Endodermal cell (in vitro differentiated cells): ENCODE measurements at regions not wholly inside any gene's neighbourhood (a gene's known extent, or its start where the extent isn't known, plus 50 kb on each side); places are given as distances from the start of the nearest gene placed in this dataset.

Experiments used
- DNase-seq: peaks from one replicate; pipeline ENCODE4 v3.0.0-alpha.2; 2017
- H3K27ac ChIP-seq: 2 replicates; pipeline ENCODE4 v1.5.1; 2013; ENCODE audit warnings: mild to moderate bottlenecking, low read depth, low read length, moderate library complexity
- H3K27me3 ChIP-seq: 2 replicates; pipeline ENCODE4 v1.6.1; 2013; ENCODE audit warnings: mild to moderate bottlenecking, low read length, moderate library complexity; ENCODE audit not compliant: insufficient read depth, control insufficient read depth, poor library complexity, severe bottlenecking
- H3K36me3 ChIP-seq: 2 replicates; pipeline ENCODE4 v1.7.0; 2013; ENCODE audit warnings: mild to moderate bottlenecking, low read length, moderate library complexity; ENCODE audit not compliant: control insufficient read depth, insufficient read depth
- H3K4me1 ChIP-seq: one replicate; pipeline ENCODE4 v1.7.0; 2013; ENCODE audit warnings: low read length; ENCODE audit not compliant: control insufficient read depth, insufficient read depth
- H3K4me3 ChIP-seq: 2 replicates; pipeline ENCODE4 v1.5.1; 2013; ENCODE audit warnings: mild to moderate bottlenecking, low read length, moderate library complexity
- H3K9ac ChIP-seq: 2 replicates; pipeline ENCODE4 v1.6.1; 2013; ENCODE audit warnings: mild to moderate bottlenecking, low read length, moderate library complexity; ENCODE audit not compliant: poor library complexity, severe bottlenecking; ENCODE audit errors: extremely low read depth
- H3K9me3 ChIP-seq: 2 replicates; pipeline ENCODE4 v1.6.1; 2013; ENCODE audit warnings: mild to moderate bottlenecking, low read length, moderate library complexity; ENCODE audit not compliant: control insufficient read depth
- H3K27ac Mint-ChIP-seq: 2 replicates; pipeline ENCODE4 v1.8.0; 2020; ENCODE audit warnings: mixed read lengths
- H3K27me3 Mint-ChIP-seq: 2 replicates; pipeline ENCODE4 v1.8.0; 2021; ENCODE audit warnings: mild to moderate bottlenecking, mixed read lengths; ENCODE audit not compliant: insufficient read depth
- H3K36me3 Mint-ChIP-seq: 2 replicates; pipeline ENCODE4 v1.8.0; 2020; ENCODE audit warnings: low read depth, mixed read lengths
- H3K4me1 Mint-ChIP-seq: 2 replicates; pipeline ENCODE4 v1.8.0; 2020; ENCODE audit warnings: mixed read lengths
- H3K4me3 Mint-ChIP-seq: 2 replicates; pipeline ENCODE4 v1.8.0; 2020; ENCODE audit warnings: mild to moderate bottlenecking, moderate library complexity, mixed read lengths
- H3K9me3 Mint-ChIP-seq: 2 replicates; pipeline ENCODE4 v1.8.0; 2020; ENCODE audit warnings: mild to moderate bottlenecking, mixed read lengths
- CTCF ChIP-seq: fragments of 200-600 bp; sonication (generic); conservative IDR thresholded peaks from 2 replicates; pipeline ENCODE4 v1.5.0; 2021; ENCODE audit warnings: antibody characterized with exemption, mild to moderate bottlenecking
- WGBS, 2 experiments: methylation state at CpG; one replicate each; pipeline versions ENCODE4 v1.1.5 to v1.1.7; 2013; ENCODE audit warnings: missing lambda C conversion rate in 2 of 2, mixed read lengths in 1 of 2; ENCODE audit not compliant: insufficient coverage in 1 of 2, insufficient read length in 1 of 2; 5-methylcytosine and 5-hydroxymethylcytosine counted together

DNA sequence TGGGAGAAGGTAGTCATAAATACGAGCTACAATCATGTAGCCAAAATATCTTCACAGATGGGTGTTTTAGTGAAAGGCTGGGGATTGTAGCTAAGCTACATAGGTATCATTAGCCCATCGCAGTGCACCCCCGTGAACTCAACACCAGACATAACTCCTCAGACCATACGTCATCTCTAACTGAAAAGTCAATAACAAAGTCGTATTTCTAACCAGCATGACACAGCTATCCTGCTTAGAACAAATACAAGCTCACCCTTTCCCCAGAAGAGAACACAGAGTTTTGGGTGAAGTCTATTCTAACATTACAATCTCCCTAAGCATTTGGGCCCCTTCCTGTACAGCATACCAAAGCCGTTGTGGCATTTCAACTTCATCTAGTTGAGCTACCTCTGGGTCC, 636.6 kb upstream of the DPP6 start:
- Histone ChIP-seq H3K9ac (no peak overlapping the region), H3K27me3 (no peaks in the 10 kb centered on the region), H3K9me3 (peaks cover 66% of the 10 kb centered on the region), H3K36me3 (no peaks in the 10 kb centered on the region), H3K27ac (no peak overlapping the region), H3K4me3 (peak overlapping the region; percentile 38), H3K4me1 (no peaks in the 10 kb centered on the region)
- no peaks in the 10 kb centered on the region for H3K4me1 Mint-ChIP-seq
- peaks cover 100% of the 10 kb centered on the region for H3K9me3 Mint-ChIP-seq
- no peak for TF ChIP-seq CTCF
- H3K27me3 Mint-ChIP-seq = no peaks in the 10 kb centered on the region
- H3K27ac Mint-ChIP-seq = no peak overlapping the region
- H3K36me3 Mint-ChIP-seq = peaks cover 2% of the 10 kb centered on the region
- no peak overlapping the region for H3K4me3 Mint-ChIP-seq
- DNase-seq = no peak
- WGBS, 2 experiments = 74 to 79% methylated on average over 4 to 6 of the region's 6 CpGs

- H3K4me1 Mint-ChIP-seq = no peaks in the 10 kb centered on the region
- 61 to 76% methylated on average over 6 to 9 of the region's 9 CpGs for WGBS, 2 experiments
- Histone ChIP-seq H3K9ac (no peak overlapping the region), H3K27ac (no peak overlapping the region), H3K27me3 (no peaks in the 10 kb centered on the region), H3K4me3 (no peak overlapping the region), H3K4me1 (no peaks in the 10 kb centered on the region), H3K36me3 (no peaks in the 10 kb centered on the region), H3K9me3 (peaks cover 86% of the 10 kb centered on the region)
- no peak for DNase-seq
- no peaks in the 10 kb centered on the region for H3K27me3 Mint-ChIP-seq
- no peak overlapping the region for H3K27ac Mint-ChIP-seq
- no peaks in the 10 kb centered on the region for H3K36me3 Mint-ChIP-seq
- H3K4me3 Mint-ChIP-seq = no peak overlapping the region
- TF ChIP-seq CTCF = no peak
- peaks cover 96% of the 10 kb centered on the region for H3K9me3 Mint-ChIP-seq
Measured at GRCh38 chr7:153422291-153423209, 629.6 kb upstream of the DPP6 start.

DNA sequence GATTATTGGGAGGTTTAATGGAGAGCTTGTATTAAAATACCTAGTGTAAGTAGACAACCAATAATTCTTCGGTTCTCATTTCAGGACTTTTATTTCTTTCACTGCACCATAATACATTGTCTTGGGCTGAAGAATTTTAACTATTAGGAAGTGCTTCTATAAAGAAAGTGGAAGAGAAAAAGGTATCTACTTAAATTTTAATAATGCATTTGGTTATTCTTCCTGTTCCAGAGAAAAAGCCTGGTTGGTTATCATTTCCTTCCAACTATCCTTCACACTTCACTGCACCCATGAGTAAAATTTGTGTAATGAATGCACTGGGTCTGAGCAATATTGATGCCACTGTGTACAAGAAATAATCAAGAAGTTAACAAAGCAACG, 629.0 kb upstream of the DPP6 start:
- H3K9me3 ChIP-seq = peaks cover 86% of the 10 kb centered on the region
- Mint-ChIP-seq H3K27ac (no peak overlapping the region), H3K4me3 (no peak overlapping the region), H3K36me3 (no peaks in the 10 kb centered on the region), H3K9me3 (peaks cover 96% of the 10 kb centered on the region), H3K4me1 (no peaks in the 10 kb centered on the region), H3K27me3 (no peaks in the 10 kb centered on the region)
- no peak overlapping the region for H3K27ac ChIP-seq
- H3K9ac ChIP-seq = no peak overlapping the region
- no peak overlapping the region for H3K4me3 ChIP-seq
- no peaks in the 10 kb centered on the region for H3K27me3 ChIP-seq
- H3K4me1 ChIP-seq = no peaks in the 10 kb centered on the region
- TF ChIP-seq CTCF = no peak
- DNase-seq = no peak
- no peaks in the 10 kb centered on the region for H3K36me3 ChIP-seq
- WGBS, 2 experiments = 89 to 91% methylated on average over 1 of the region's 2 CpGs
